ENCODE measurements at regions not wholly inside any gene's neighbourhood (a gene's known extent, or its start where the extent isn't known, plus 50 kb on each side); places are given as distances from the start of the nearest gene placed in this dataset.

DNA sequence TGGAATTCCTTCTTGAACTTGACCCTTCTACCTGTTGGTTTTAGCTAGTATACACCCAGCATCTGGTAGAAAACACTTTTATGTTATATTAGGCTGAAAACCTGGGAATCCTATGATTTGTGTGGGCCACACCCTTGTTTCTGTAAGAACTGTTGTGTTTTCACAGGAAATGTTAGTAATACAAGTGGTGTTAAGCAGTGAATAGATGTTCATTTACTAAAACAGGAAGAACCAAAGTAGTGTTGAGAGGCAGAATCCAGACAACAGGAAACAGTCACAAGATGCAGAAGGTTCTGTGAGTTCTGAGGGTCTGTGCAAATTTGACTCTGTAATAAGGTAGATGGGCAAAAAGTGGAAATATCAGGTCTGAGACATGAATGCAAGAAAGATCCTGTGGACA, 73.0 kb upstream of the RAI14 start:
- DNase-seq = no peak
- in situ Hi-C loops (cut with HindIII; ENCODE audit: low pct_ligation_motif_present, low pct_unique_long_range_greater_than_20kb, low sequenced_read_pairs) = no loop called here

DNA sequence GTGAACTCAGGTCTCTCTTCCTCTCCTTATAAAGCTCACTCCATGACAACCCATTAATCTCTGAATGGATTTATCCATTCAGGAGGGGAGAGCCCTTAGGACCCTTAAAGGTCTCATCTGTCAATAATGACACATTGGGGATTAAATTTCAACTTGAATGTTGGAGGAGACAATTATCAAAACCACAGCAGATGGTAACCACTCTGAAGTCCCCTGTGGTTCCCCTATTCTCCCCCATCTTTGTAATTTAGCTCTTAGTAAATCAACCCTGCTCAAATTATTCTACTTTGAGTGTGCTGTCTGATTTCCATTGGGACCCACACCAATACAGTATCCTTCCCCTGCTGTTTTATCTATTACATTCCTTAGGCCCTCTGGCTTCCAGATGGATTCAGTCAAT, 72.0 kb upstream of the RAI14 start:
- in situ Hi-C loops (cut with HindIII; ENCODE audit: low pct_ligation_motif_present, low pct_unique_long_range_greater_than_20kb, low sequenced_read_pairs) = no loop called here
- DNase-seq = no peak

DNA sequence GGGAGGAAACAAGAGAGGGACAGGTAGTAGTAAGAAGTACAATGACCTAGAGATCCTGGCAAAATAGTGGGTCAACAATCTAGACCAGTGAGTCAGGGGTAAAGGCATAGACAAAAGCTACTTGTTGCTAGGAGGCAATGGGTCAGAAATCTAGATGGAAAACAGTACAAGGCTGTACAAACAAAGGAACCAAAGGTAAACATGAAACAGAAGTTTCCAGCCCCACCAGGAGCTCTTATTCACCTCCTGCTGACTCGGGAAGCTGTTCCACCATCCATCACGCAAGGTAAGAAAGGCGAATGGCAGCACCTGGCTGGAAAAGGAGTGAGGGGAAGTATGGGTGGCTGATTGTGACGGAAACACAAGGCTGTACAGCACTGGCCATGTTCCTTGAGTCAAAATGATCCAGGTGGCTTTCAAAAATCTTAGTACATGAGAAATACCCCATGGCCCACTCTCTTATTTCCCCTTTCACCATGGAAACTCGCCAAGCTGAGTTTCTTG, 70.5 kb upstream of the RAI14 start:
- no peak for DNase-seq
- in situ Hi-C loops (cut with HindIII; ENCODE audit: low pct_ligation_motif_present, low pct_unique_long_range_greater_than_20kb, low sequenced_read_pairs) = no loop called here

DNA sequence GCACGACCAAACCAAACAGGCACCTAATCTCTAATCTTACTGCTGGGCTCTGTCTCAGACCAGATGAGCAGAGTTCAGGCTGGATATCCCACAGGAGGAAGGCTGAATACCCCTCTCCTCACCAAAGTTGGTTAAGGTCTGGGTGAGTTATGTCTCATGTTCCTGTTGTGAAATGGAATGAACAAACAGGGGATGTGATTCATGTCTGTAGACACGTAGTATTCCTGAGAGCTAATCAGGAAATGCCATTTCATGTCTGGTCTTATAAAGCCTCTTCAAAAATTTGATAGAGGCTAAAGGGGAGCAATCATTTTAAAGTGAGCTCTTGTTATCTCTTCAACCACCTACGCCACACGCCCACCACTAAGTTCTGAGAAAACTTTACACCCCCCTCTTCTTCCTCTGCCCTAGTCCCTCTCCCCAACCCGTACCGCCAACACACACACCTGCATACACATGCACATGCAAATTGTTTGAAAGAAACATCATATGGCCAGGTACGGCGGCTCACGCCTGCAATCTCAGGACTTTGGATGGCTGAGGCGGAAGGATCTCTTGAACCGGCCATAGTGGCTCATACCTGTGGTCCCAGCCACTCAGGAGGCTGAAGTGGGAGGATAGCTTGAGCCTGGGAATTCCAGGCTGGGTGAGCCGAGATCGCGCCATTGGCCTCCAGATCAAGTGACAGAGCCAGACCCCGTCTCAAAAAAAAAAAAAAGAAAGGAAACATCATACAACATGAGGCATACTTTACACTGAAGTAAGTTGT, 69.8 kb upstream of the RAI14 start:
- in situ Hi-C loops (cut with HindIII; ENCODE audit: low pct_ligation_motif_present, low pct_unique_long_range_greater_than_20kb, low sequenced_read_pairs) = no loop called here
- no peak for DNase-seq

DNA sequence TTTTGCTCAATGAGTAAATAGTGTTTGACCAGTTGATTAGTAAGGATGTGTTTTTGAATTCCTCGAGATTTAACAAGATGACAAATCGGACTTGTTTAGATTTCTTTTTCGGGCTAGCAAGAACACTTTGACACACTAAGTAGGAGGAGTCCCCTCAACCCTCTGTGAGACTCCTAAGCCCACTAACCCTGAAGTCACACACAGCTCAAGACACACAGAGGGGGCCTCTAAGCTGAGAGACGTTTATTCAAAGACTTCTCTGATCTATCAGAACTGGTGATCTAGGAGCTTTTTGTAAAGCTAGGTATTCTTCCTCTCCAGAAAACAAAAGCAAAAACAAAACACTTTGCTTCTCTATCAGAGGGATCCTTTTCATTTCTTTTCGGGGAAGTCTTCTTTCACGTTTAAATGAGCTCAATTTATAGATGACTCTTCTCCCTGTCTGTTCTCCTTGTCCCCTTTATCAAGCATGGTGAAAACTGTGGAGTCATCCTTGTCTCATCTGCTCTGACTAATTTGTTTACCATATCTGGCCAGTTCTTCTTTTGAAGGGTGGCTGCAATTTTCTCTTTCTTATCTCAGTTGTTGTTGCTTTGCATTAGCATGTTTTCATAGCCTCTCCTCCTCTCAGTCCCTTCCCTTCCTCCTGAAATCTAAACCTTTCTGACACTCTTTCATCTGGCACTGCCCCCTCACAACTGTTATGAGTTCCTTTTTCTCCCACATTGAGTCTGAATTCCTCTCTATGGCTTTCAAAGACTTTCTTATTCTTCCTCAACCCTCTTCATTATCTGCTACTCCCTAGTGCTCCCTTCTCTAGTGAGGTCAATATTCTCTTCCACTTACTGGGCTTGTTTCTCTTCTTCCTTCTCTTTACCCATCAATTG, 68.5 kb upstream of the RAI14 start:
- in situ Hi-C loops (cut with HindIII; ENCODE audit: low pct_ligation_motif_present, low pct_unique_long_range_greater_than_20kb, low sequenced_read_pairs) = no loop called here
- DNase-seq = no peak

DNA sequence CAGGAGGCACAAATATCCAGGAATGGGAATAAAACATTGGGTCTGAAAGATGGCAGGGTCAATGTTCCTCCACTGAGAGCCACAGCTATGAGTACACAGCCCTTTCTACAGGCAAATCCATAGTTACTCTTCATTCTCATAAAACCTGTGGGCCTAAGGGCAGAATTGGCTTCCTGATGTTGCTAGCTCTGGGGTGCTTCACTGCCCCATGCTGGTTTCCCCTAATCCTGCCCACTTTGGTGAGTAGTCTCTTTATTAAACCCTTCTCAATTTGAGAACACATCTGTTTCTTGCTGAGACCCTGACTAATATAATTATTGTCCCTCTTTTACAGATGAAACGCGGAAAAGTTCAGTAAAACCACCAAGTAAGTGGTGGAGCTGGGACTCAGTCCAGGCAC, 66.3 kb upstream of the RAI14 start:
- in situ Hi-C loops (cut with HindIII; ENCODE audit: low pct_ligation_motif_present, low pct_unique_long_range_greater_than_20kb, low sequenced_read_pairs) = no loop called here
- no peak for DNase-seq

DNA sequence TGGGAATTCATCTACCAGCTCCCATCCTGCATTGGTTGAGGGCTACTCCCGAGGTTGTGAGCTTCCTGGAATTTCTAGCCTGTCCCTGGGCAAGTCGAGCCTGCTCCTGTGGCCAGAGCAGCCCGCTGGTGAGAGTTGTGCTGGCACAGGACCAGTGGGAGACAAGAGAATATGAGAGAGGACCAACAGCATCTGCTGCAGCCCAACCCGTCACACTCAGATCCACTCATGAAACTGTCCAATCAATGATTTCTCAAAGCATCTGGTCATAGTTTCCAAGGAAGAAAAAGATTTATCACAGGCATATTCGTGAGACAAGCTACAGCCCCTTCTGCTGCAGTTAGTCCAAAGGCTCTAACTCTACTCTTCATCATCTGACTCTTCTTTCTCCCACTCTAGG, 64.4 kb upstream of the RAI14 start:
- DNase-seq = no peak
- in situ Hi-C loops (cut with HindIII; ENCODE audit: low pct_ligation_motif_present, low pct_unique_long_range_greater_than_20kb, low sequenced_read_pairs) = no loop called here

DNA sequence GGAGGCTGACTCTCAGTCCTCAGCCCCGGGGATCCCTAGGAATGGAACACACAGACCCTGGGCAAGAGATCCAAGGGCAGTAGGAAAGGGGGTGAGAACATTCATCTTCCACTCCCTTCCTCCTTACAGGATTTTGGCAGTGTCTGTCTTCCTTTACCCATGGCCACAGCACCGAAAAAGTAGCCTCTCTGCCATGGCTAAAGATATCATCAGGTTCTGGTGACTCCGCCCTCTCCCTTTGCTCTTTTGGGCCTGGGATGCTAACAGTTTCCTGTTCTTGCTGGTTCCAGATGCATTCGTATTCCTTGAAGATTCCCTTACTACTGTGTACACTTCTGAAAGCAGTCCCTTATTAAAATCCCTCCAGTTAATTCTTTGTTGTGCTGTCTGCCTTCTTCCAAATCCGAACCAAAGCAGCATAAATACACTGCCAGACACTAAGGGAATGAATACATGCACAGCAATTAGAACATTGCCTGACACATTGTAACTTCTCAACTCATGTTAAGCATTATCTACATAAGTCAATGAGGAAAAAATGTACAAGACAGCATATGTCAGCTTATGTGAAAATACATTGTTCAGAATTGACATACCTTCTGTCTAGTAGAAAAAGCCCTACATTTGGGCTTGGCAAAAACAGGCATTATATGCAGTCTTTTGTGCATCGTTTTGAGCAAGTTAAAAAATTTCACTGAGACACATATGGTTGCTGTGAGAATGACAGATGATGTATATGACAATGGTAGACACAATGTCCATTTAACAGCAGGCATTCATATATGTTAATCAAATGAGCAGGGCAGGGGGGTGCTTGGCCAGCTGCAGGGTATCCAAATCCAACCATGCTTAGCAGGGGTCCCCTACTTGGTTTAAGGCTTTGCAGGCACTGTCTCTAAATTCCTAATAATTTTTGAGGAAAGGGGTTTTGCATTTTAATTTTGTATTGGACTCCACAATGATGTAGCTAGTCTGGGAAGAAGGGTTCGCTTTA, 58.8 kb upstream of the RAI14 start:
- no peak for DNase-seq
- in situ Hi-C loops (cut with HindIII; ENCODE audit: low pct_ligation_motif_present, low pct_unique_long_range_greater_than_20kb, low sequenced_read_pairs) = no loop called here

DNA sequence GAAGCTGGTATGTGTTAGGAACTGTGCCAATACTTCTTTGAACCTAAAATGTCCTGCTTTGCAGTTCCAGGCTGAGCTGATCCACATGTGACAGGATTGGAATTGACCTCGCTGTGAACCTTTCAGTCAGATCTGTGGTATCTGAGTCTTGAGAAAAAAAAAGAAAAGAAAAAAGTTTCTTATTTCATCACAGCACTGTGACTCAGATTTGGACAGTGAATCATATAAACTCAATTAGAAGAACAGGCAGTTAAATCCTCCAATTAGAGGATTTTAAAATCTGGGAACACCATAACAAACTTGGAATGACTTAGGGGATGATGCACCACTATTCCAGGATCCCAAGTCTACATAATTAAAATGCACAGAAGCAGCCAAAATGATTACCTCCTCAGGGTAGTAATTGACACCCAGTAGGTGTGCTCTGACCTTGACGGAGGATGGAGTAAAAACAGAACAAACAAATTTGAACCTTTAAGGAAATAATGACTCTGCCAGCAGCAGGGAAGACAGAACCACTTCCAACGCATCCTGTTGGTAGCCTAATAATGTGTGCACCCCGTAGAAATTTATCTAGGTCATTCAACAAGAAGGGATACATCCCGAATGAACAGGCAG, 57.8 kb upstream of the RAI14 start:
- in situ Hi-C loops (cut with HindIII; ENCODE audit: low pct_ligation_motif_present, low pct_unique_long_range_greater_than_20kb, low sequenced_read_pairs) = no loop called here
- DNase-seq = peak; percentile 66

DNA sequence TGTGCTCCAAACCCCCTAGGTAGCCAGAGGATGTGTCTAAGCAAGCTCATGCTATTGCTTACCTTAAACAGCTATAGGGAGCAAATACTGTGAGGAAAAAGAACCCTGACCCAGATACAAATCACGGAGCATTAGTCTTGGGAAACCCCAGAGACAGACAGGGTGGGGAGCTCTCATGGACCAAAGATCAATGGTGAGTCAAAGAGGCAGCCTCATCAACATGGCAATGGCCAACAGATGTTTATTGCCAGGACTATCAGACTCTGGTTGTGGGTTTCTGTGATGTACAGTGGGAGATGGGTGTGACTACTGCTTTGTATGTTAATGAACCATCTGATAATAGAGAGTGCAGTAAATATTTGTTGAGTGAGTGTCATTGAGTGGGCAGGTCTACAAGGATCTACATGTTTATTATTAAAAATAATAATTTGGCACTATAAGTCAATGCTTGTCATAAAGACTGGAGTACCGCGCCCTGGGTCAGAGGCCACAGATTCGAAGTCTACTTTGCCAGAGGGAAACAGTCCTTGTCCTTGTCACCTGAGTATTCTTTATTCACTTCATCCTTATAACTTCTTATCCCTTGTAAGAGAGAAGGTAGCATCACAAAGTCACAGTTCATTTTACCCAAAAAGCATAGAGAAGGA, 56.5 kb upstream of the RAI14 start:
- DNase-seq = no peak
- in situ Hi-C loops (cut with HindIII; ENCODE audit: low pct_ligation_motif_present, low pct_unique_long_range_greater_than_20kb, low sequenced_read_pairs) = no loop called here

DNA sequence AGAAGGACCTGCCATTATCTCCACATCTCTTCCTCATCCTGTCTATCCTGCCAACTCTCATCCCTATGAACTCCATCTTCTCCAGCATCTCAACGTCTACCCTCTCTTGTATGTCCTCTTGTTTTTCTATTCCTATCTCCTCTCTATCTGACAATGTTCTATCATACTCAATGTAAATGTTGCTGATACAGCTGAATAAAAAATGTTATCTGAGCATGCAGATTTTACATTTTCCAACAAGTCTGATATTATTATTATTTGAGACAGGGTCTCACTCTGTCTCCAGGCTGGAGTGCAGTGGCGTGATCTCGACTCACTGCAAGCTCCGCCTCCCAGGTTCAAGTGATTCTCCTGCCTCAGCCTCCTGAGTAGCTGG, 56.0 kb upstream of the RAI14 start:
- in situ Hi-C loops (cut with HindIII; ENCODE audit: low pct_ligation_motif_present, low pct_unique_long_range_greater_than_20kb, low sequenced_read_pairs) = no loop called here
- DNase-seq = no peak

DNA sequence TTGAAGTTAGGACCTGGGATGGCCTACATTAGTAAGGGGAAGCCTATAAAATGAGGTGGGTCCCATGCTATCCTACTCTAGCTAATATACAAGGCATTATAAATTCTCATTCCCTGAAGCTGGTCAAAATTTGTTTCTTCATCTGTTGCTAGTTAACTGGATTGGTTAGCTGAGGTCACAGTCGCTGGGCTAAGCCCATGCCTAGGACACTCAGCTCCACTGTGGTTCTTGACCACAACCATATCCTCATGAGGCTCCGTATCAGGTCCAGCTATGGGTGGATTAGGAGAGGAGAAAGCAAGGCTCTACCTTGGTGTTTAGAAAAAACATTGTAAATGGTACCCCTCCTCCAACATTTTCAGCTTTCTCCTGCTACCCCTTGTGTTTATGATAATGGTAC, 52.8 kb upstream of the RAI14 start:
- in situ Hi-C loops (cut with HindIII; ENCODE audit: low pct_ligation_motif_present, low pct_unique_long_range_greater_than_20kb, low sequenced_read_pairs) = no loop called here
- no peak for DNase-seq

DNA sequence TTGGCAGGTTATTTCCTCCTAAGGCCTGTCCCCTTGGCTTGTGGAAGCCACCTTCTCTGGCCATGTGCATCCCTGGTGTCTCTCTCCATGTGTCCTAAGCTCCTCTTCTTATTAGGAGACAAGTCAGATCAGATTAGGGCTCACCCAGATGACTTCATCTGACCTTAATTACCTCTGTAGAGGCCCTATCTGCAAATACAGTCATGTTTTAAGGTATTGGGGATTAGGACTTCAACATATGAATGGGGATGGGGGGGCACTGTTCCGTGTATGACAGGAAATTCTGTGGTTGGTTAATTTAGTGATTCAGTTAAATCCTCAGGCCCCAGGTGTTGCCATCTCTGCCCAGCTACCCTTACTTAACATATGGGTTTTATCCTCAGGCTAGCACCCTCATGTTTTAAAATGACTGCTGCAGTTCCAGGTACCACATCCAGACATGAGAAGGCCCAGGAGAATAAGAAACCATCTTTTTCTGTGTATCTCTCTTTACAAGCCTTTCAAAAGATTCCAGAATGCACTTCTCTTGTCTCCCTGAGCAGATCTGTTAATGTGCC, 51.9 kb upstream of the RAI14 start:
- DNase-seq = no peak
- in situ Hi-C loops (cut with HindIII; ENCODE audit: low pct_ligation_motif_present, low pct_unique_long_range_greater_than_20kb, low sequenced_read_pairs) = no loop called here

DNA sequence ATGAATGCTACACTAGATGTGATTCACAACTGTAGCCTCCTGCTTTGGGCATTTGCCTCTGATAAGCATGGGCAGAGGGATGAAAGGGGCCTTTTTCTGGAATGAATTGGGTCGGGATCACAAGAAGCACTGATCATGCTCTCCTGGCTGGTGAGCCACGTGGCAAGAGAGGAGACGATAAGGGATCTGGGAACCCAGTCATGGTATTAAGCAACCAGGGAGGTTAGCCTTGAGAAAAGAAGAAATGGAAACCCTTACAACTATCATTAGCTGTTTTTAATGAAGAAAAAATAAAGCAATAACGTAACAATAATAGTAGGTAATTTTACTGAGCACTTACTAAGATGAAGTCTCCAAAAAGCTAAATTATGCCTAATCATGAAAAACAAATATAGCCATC, 50.0 kb upstream of the RAI14 start:
- DNase-seq = no peak
- in situ Hi-C loops (cut with HindIII; ENCODE audit: low pct_ligation_motif_present, low pct_unique_long_range_greater_than_20kb, low sequenced_read_pairs) = no loop called here

Data from ACHN (cell line).